GM08714 (cell line): ENCODE measurements at regions not wholly inside any gene's neighbourhood (a gene's known extent, or its start where the extent isn't known, plus 50 kb on each side); places are given as distances from the start of the nearest gene placed in this dataset.
"Not testable (repeated sequence)": the region's sequence is repeated elsewhere in the genome, so short reads cannot be mapped to it uniquely, and the experiment has no call there.

ENCODE experiments used
- H3K4me3 ChIP-seq: fragments of 200-500 bp; sonication (Bioruptor generic); 2 replicates; pipeline ENCODE4 v1.5.1; 2014; ENCODE audit warnings: mild to moderate bottlenecking, low read length, inconsistent platforms
- ZNF274 ChIP-seq: IDR thresholded peaks from 2 replicates; pipeline ENCODE4 v1.6.1; 2012; ENCODE audit warnings: mild to moderate bottlenecking, low read depth, low read length

- no peak overlapping the region for H3K4me3 ChIP-seq
- TF ChIP-seq ZNF274 = no peak
Measured at GRCh38 chr19:22545751-22546150, 88.4 kb upstream of the ZNF492 start.

GRCh38 chr19:22533761-22534160, 100.4 kb upstream of the ZNF492 start:
- TF ChIP-seq ZNF274 = no peak
- H3K4me3 ChIP-seq = no peak overlapping the region

DNA sequence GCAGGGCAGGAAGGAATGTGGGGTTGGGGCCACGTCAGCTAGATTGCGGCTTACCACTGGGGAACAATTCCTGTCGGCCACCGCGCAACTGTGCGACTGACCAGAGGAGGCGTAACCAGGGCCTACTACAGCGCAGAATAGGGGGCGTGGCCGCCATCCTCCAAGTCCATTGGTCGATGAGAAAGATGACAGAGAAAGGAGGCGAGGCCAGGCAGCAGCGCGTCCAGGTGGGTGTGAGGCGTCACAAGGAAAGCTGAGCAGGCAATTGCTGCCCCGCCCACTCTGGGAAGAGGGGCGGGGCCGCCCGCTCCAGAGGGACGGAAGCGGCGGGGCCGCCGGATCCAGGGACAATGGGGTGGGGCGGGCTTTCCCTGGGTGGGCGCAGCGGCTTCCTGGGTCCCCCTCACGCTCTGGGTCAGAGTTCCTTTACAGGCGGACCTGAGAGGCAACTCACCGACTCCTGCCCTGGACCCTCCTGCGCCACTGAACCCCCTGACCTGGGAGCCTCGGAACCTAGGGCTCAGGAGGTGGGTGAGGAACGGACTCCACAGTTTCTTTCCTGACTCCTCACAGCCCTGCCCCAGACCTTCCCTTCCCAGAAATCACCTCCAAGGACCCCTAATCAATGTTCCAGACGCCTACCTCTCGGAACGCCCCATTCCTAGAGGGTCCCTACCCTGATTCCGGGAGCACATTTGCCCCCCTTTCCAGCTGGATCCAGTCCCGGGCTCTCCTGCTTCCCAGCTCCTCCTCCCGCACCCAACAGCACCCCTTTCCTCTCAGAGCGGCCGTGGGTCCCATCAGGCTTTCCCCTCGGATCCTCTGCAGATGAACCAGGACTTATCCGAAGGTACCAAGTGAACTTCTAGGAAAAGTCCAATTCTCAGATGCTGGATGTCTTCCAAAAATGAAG, 101.5 kb upstream of the ZNF492 start:
- no peak overlapping the region for H3K4me3 ChIP-seq
- no peak for TF ChIP-seq ZNF274

- no peak for TF ChIP-seq ZNF274
- no peak overlapping the region for H3K4me3 ChIP-seq
Measured at GRCh38 chr19:22530042-22530441, 104.1 kb upstream of the ZNF492 start.

- TF ChIP-seq ZNF274 = no peak
- no peak overlapping the region for H3K4me3 ChIP-seq
Measured at GRCh38 chr19:22528956-22529355, 105.2 kb upstream of the ZNF492 start.

DNA sequence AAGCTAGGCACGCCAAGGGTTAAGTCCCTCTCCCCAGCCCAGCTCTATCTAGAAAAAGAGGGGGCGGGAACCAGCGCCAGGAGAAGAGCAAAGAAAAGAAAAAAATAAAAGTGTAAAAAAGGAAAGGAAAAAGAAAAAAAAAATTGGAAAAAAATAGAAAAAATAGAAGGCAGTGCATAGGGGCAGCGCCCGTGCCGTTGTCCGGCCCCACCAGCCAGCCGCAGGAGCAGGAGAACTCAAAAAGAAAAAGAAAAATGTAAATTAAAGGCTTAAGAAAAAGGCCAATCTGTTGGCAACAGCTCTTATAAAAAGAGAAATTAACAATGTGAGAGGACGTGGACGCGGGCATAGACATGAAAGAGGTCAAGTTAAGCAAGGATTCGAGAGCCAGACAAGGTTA, 105.4 kb upstream of the ZNF98 start:
- H3K4me3 ChIP-seq = no peak overlapping the region
- TF ChIP-seq ZNF274 = no peak

GRCh38 chr19:22526661-22527272, 104.6 kb upstream of the ZNF98 start:
- TF ChIP-seq ZNF274 = no peak
- no peak overlapping the region for H3K4me3 ChIP-seq

GRCh38 chr19:22523940-22524339, 101.8 kb upstream of the ZNF98 start:
- no peak overlapping the region for H3K4me3 ChIP-seq
- no peak for TF ChIP-seq ZNF274

DNA sequence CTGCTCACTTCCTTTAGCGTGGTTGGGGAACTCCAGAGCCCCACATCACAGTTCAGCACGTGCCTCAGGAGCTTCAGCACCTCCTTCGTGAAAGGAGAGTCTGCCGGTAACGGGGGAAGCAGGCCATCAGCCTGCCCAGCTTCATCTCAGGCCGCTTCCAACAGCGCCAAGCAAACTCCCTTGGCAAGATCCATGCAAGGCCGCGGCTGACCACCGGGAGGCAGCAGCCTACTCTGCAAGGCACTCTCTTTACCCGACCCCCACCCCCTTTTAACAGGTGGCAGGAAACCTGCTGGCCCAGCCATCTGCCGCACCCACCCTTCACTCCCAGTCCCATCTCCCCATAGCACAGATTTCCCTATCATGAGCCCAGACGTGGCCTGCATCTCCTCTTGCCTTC, 97.4 kb upstream of the ZNF98 start:
- H3K4me3 ChIP-seq = not testable (repeated sequence)

- no peak overlapping the region for H3K4me3 ChIP-seq
- no peak for TF ChIP-seq ZNF274
Measured at GRCh38 chr19:22519152-22519551, 97.0 kb upstream of the ZNF98 start.

DNA sequence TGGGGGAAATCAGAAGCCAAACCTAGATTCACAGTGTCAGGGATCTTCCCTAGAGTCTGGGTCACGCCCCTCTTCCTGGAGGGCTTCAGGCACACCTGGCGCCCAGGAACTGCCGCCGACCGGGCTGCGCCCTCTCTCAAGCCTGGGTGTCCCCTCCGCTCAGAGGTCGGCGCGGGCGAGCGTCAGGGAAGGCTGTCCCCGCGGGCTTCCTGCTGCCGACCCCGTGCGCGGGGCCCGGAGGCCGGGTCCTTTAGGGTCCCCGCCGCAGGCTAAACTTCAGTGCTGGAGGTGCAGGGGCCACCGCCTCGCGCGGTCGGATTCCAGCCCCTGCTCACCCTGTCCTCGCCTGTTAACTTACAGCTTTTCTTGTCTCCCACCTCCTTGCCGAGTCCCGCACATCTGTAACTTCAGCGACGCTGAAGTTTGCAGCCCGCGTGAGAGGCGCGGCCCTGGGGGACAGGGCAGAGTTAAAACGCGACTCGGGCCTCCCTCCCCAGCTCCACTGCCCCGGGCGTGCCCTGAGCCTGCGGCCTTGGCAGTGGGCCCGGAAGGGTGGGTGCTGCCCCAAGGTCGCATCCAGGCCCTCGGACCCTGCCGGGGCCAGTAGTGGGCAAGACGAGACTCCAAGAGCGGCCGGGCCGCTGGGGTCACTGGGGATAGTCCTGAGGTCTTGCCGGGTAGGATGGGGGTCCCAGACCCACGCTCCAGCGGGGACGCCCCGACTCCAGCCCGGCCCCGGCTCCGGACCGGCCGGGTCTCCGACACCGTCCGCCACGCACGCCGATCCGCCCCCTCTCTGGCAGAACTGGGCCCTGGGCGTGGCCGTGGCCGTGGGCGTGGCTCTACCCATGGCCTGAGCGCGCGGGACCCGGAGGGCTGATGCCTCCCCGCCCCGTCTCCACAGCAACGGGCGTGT, 95.6 kb upstream of the ZNF98 start:
- TF ChIP-seq ZNF274 = no peak
- no peak overlapping the region for H3K4me3 ChIP-seq

DNA sequence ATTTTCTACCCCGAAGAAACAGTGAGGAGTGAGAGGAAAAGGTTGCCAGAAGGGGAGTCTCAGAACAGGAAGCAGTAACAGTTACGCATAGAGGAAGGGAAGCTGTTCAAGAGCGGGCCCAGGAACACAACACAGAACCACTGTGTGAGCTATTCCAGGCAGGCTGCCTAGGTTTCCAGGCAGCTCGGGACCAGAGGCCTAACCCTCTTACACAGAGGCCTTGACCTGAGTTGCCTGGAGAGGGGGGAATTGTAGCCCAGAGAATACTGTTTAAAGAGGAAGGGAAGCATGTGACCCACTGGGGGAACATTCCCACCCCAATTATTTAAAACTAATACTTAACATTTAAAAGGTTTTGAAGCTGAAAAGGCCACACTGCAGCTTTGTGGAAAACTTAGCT, 93.3 kb upstream of the ZNF98 start:
- TF ChIP-seq ZNF274 = no peak
- no peak overlapping the region for H3K4me3 ChIP-seq

DNA sequence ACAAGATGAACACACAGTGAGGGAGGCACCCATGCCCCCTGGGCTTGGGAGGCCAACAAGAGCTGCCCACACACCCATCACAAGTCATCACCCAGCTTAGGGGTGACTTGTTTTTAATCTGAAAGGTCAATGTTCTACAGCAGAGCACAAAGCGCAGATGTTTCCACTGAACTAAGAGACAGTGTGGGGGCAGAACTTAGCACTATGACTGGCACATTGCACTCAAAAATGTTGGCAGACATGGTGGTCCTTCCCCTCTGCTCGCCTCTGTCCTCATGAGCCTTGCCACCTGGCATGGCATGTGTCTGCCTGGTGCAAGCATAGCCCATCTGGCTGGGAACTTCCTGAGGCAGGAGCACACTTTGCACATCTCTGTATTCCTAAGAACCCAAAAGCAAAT, 81.4 kb upstream of the ZNF98 start:
- no peak overlapping the region for H3K4me3 ChIP-seq
- TF ChIP-seq ZNF274 = no peak

DNA sequence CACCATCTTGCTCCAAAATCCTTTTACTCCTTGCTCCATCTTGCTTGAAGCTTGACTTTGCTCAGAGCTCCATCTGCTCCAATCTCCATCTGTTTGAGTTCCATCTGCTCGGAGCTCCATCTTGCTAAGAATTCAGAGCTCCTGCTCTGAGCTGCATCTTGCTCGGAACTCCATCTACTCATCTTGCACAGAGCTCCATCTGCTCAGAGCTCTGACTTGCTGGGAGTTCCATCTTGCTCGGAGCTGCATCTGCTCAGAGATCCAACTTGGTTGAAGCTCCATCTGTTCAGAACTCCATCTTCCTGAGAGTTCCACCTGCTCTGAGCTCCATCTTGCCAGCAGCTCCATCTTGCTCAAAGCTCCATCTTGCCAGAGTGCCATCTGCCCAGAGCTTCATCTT, 80.6 kb upstream of the ZNF98 start:
- no peak for TF ChIP-seq ZNF274
- H3K4me3 ChIP-seq = no peak overlapping the region

GRCh38 chr19:22498831-22499430, 76.8 kb upstream of the ZNF98 start:
- H3K4me3 ChIP-seq = not testable (repeated sequence)
